GM13977 (cell line): ENCODE measurements at regions not wholly inside any gene's neighbourhood (a gene's known extent, or its start where the extent isn't known, plus 50 kb on each side); places are given as distances from the start of the nearest gene placed in this dataset.
"Not testable (repeated sequence)": the region's sequence is repeated elsewhere in the genome, so short reads cannot be mapped to it uniquely, and the experiment has no call there.

Source experiments
- DNase-seq: peaks from one replicate; pipeline ENCODE4 v3.0.0; 2012; ENCODE audit warnings: low spot score
- in situ Hi-C: fragments of 300-500 bp; cut with MboI; formaldehyde crosslinking; loops from one replicate; pipeline ENCODE4 v1.12.0; 2022; ENCODE audit warnings: low sequenced_read_pairs, low pct_unique_long_range_greater_than_20kb, mixed read lengths, inconsistent platforms; ENCODE audit not compliant: unreplicated experiment
- TF ChIP-seq, protein P1 (sequence below): IDR thresholded peaks from 2 replicates; pipeline ENCODE4 v1.5.1; 2012; ENCODE audit warnings: mild to moderate bottlenecking, control low read depth; ENCODE audit not compliant: insufficient read depth; ENCODE audit errors: extremely low read depth, missing control alignments

DNA sequence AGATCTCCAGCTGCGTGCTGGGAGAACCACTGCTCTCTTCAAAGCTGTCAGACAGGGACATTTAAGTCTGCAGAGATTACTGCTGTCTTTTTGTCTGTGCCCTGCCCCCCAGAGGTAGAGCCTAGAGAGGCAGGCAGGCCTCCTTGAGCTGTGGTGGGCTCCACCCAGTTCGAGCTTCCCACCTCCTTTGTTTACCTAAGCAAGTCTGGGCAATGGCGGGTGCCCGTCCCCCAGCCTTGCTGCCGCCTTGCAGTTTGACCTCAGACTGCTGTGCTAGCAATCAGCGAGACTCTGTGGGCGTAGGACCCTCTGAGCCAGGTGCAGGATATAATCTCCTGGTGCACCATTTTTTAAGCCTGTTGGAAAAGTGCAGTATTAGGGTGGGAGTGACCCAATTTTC lies 128.6 kb downstream of the ACTR3 start:
- in situ Hi-C loops, DNase-seq: not testable (repeated sequence)

DNA sequence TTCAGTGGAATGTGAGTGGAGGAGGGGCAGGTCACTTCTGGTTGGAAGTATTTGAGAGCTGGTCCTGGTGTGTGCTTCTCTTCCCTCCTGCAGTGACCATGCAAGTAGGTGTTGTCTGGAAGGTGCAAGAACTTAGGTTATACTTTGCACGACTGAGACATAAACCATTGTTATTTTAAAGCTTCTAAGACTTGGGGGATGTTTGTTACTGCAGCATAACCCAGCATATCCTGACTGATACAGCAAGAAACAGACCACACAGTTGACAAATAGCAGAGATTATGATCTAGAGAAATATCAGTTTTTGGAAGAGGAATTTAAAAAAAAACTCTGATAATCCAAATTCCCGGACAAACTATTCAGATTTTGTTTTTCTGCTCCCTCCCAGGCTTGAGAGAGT lies 130.8 kb downstream of the ACTR3 start:
- in situ Hi-C loops, result no loop called here
- TF ChIP-seq, protein P1, sequence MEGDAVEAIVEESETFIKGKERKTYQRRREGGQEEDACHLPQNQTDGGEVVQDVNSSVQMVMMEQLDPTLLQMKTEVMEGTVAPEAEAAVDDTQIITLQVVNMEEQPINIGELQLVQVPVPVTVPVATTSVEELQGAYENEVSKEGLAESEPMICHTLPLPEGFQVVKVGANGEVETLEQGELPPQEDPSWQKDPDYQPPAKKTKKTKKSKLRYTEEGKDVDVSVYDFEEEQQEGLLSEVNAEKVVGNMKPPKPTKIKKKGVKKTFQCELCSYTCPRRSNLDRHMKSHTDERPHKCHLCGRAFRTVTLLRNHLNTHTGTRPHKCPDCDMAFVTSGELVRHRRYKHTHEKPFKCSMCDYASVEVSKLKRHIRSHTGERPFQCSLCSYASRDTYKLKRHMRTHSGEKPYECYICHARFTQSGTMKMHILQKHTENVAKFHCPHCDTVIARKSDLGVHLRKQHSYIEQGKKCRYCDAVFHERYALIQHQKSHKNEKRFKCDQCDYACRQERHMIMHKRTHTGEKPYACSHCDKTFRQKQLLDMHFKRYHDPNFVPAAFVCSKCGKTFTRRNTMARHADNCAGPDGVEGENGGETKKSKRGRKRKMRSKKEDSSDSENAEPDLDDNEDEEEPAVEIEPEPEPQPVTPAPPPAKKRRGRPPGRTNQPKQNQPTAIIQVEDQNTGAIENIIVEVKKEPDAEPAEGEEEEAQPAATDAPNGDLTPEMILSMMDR, result no peak
- no peak for DNase-seq

DNA sequence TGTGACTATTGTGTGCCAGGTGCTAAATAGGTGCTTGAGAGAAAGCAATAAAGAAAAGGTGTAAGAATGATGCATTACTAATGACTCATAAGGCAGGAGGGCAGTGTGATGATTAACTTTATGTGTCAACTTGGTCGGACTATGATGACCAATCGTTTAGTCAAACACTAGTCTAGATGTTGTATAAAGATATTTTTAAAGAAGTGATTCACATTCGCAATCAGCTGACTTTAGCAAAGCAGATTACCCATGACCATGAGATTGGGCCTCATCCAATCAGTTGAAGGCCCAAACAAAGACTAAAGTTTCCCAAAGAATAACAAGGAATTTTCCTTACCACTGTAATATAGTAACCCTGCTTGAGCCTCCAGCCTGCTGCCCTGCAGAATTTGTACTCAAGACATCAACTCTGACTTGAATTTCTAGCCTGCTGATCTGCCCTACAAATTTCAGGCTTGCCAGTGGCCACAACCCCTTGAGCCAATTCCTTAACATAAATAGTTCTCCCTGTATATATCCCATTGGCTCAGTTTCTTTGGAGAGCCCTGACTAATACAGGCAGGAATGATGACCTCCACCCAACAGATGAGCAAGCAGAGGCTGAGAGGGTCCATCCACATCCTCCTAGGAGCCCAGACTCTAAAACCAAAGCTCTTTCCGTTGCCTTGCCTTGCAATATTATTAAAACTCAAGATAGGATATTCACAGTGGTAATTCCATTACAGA lies 132.6 kb downstream of the ACTR3 start:
- in situ Hi-C loops, result no loop called here
- TF ChIP-seq, protein P1, result no peak
- DNase-seq, result no peak

DNA sequence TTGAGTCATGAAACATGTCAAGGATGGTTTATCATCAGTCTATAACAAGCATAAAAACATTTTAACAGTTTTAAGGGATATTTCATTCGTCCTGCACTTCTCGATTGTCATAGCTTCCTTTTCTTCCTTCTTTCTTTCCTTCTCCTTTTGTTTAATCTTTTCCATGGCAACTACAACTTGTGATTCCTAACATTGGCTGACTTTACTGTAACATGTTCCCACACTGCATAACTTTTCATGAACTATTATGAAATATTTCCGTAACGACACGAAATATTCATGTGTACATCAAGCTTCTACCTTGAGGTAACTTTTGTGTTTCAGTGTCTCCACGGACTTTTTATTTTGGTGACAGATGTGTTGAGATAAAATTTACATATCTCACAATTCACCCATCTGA lies 134.4 kb downstream of the ACTR3 start:
- in situ Hi-C loops, result no loop called here
- no peak for DNase-seq
- TF ChIP-seq, protein P1, result no peak

DNA sequence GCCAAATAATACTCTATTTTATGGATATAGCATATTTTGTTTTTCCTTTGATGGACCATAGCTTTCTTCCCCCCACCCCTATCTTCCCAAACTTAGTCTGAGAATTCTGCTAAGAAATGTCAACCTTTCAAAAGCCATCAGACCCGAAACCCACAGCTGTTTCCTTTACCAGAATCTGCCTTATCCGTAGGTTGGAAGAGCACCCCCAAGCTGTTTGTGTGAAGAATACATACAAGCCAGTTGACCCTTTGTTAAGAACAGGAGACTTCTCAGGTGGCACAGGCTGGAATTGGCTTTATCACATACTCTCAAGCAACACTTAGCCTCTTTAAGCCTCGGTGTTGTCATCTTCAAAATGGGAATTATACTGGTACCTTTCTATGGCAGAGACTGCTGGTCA lies 135.1 kb downstream of the ACTR3 start:
- in situ Hi-C loops, result no loop called here
- no peak for DNase-seq
- TF ChIP-seq, protein P1, result no peak

DNA sequence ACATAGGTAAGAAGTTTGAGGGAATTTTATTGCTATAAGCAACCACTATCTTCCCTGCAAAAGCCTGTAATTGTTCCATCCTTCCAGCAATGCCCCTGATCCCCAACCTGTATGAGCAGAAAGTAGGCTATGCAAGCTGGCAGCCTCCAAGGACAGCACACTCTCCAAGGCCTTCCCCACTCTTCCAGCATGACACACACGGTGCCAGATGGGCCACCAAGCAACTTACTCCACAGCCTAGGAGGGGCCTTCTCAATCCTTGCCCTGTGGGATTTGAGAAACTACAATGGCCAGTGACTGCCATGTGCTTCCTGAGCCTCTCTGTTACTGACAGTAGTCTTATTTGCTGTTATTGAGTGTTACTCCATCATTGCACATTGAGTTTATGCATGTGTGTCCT lies 137.5 kb downstream of the ACTR3 start:
- TF ChIP-seq, protein P1, result no peak
- DNase-seq, result no peak
- in situ Hi-C loops, result no loop called here

DNA sequence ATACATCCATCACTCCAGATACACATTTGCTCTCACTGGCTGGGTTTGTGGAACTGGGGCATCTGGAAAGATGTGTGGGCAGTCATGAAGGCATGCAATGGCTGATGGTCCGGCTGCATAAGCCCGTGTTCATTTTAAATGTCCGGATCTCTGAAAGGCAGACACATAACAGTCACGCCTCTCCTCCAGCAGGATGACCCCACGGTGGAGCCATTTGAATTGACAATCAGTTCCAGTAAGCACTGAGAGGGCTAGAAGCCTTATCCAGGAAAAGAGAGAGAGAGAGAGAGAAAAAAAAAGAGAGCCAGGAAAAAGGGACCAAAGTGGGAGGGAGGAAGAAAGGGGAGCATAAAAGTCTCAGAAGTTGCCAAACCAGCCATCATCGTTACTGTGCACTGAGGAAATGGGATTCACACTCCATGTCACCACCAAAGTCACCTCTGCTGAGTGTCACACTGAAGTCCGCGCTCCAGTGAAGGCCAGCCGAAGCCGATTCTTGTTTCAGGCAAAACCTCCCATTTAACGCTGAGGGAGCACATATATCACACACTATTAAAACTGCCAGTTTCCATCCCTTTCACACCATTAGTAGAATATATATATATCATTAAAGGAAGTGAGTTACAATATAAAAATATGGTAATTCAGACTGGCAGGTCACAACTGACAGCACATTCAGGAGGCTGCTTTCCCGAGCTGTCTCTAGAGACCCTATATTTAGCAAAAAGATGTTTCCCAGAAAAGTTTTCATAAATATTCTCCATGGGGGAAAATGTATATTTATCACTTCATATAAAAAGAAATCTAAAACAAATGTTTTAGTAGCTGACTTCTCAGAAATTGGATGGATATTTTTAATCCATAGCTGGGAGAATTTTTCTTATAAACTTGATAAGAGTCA lies 142.0 kb downstream of the ACTR3 start:
- in situ Hi-C loops, result no loop called here

More for the DNA sequence above, 142.0 kb downstream of the ACTR3 start:
- no peak for DNase-seq
- TF ChIP-seq, protein P1, result no peak
